NOMO-1 treated with dmso at 0.1 percent for 144 hours (cell line): ENCODE measurements at regions not wholly inside any gene's neighbourhood (a gene's known extent, or its start where the extent isn't known, plus 50 kb on each side); places are given as distances from the start of the nearest gene placed in this dataset.
"Not testable (repeated sequence)": the region's sequence is repeated elsewhere in the genome, so short reads cannot be mapped to it uniquely, and the experiment has no call there.

Experiments used
- DNase-seq: peaks from one replicate; lab custom pipeline; 2025; ENCODE audit not compliant: unreplicated experiment; lab: John Stamatoyannopoulos, UW

- DNase-seq: no peak
Observed at GRCh38 chr2:140178234-140178633, 1398.0 kb upstream of the NXPH2 start.

DNA sequence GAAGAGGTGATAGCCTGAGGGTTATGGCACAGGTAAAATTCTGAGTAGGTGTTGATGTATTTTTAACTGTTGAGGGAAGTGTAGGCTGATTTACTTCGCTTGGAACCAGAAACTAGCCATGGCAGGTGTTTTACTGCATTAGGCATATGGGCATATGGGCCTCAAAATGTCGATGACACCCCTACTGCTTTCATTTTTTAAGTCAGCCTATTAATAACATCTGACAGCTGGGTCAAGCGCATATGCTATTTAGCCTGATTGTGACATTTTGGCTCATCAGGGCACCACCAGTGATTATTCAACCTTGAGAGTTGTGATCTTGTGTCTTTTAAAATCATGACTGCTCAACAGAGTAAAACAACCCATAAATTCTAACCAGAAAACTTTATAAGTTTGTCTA lies 1396.9 kb upstream of the NXPH2 start:
- DNase-seq: no peak

GRCh38 chr2:140173790-140174189 lies 1393.6 kb upstream of the NXPH2 start:
- no peak for DNase-seq

- DNase-seq: no peak
Observed at GRCh38 chr2:140164449-140164848, 1384.3 kb upstream of the NXPH2 start.

DNA sequence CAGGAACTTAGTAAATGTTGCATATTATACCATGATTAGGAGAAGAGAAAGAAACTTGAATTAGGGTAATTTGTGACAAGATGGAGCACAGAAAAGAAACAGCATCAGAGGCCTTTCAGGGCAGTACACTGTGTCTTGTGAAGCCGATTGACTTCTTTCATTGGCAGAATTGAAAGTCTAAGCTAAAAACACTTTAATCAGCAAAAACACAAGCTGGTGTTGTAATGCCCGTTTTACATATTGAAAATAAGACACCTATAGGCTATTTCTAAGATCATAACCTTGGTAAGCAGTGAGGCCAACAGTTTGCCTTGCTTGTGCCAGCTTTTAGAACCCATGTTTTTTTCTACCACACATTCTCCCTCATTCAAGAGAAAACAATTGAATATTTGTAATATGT lies 1378.1 kb upstream of the NXPH2 start:
- no peak for DNase-seq

DNA sequence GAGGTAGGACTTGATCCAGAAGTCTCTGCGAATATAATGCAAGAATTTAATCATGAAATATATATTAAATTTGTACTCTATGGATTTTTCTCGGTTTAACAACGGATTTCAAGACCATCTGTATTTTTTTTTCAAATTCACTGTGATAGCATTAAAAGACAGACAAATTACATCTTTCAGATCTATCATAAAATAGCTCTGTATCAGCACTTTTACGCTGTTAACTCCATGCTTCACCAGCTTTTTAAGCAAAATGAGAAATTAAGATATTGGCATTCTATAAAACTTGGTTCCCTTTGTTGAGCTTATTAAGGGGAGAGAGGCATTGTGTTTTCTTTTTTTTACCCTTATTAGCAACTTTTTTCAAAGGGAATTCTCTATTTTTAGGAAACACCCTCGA lies 1377.6 kb upstream of the NXPH2 start:
- DNase-seq: no peak

DNA sequence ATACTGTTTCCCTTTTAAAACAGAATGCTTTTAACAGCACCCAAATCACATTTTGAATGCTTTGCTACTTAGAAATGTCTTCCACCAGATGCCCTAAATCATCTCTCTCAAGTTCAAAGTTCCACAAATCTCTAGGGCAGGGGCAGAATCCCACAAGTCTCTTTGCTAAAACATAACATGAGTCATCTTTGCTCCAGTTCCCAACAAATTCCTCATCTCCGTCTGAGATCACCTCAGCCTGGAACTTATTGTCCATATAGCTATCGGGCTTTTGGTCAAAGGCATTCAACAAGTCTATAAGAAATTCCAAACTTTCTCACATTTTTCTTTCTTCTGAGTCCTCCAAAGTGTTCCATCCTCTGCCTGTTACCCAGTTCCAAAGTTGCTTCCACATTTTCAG lies 1374.5 kb upstream of the NXPH2 start:
- no peak for DNase-seq

GRCh38 chr2:140154271-140154670 lies 1374.1 kb upstream of the NXPH2 start:
- DNase-seq: no peak

GRCh38 chr2:140144611-140145010 lies 1364.4 kb upstream of the NXPH2 start:
- no peak for DNase-seq

DNA sequence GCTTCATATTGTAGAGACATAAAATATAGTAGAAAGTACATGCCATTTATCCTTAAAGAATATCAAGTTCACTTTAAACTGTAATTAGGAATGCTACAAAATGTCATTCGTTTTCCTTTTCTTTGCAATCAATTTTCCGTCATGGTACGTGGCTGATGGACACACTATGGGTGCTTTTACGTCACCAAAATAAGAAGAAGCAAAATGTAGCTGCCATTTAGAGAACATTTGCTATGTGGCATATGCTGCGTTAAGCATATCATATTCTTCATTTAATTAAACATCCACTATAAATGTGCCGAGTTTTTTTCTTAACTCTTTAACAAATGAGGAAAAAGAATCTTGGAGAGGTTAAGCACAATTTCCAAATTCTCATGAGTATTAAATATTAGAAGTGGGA lies 1358.5 kb upstream of the NXPH2 start:
- DNase-seq: no peak

DNA sequence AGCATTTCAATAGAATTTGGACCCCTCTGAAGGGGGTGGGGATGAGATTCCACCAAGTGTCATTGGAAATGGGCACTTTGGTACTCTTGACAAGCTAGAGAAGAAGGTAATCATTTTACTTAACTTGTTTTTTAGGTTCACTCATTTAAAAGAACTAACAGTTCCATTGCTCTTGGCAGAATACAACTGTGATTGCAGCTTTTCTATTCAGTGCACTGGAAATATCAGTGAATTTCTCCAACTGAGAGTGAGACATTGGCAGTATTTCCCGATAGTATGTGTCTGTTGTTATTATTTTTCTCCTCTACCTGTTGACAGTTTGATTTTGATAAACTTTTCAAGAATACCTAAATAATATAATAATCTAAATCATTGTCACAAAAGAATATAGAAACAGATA lies 1356.7 kb upstream of the NXPH2 start:
- no peak for DNase-seq

- DNase-seq: no peak
Observed at GRCh38 chr2:140136366-140136765, 1356.2 kb upstream of the NXPH2 start.

DNA sequence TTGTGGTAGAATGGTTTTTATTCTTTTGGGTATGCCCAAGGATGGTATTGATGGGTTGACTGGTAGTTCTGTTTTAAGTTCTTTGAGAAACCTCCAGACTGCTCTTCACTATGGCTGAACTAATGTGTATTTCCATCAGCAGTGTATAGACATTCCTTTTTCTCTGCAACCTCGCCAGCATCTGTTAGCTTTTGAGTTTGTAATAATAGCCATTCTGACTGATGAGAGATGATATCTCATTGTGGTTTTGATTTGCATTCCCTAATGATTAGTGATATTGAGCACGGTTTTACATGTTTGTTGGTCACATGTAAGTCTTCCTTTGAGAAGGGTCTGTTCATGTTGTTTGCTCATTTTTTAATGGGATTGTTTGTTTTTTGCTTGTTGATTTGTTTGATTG lies 1348.7 kb upstream of the NXPH2 start:
- DNase-seq: no peak

DNA sequence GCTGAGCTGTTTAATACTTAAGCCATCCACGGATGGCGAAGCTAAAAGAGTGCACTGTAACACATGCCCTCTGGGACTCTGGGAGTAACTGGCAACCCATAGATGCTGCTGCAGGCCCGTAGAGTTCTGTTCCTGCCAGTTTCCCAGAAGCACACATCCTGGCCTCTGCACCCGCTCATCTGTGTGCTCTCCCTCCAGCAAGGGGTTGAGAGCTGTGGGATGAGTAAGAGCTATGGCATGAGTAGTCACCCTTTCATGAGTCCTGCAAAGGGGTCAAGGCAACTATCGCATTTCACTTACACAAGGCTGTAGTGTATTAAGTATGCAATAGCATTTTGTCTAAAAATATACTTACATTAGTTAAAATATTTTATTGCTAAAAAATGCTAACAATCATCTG lies 1341.8 kb upstream of the NXPH2 start:
- no peak for DNase-seq

DNA sequence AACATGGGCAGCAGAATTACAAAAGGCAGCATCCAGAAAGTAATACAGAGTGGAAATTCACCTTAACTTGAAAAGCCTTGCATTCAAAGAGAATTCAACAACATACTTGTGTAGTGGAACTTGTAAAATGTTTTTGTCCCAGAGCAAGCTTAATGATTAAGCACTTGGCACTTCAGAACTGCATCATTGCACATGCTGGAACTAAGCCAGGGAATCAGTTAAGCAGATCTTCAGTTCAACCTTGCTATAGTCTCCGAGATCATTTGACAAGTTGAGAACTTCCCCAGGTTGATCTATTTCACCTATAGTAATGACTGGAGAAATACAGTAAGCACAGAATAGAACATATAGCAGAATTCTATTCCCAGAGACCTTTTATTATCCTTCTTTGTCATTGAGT lies 1337.2 kb upstream of the NXPH2 start:
- DNase-seq: no peak

DNA sequence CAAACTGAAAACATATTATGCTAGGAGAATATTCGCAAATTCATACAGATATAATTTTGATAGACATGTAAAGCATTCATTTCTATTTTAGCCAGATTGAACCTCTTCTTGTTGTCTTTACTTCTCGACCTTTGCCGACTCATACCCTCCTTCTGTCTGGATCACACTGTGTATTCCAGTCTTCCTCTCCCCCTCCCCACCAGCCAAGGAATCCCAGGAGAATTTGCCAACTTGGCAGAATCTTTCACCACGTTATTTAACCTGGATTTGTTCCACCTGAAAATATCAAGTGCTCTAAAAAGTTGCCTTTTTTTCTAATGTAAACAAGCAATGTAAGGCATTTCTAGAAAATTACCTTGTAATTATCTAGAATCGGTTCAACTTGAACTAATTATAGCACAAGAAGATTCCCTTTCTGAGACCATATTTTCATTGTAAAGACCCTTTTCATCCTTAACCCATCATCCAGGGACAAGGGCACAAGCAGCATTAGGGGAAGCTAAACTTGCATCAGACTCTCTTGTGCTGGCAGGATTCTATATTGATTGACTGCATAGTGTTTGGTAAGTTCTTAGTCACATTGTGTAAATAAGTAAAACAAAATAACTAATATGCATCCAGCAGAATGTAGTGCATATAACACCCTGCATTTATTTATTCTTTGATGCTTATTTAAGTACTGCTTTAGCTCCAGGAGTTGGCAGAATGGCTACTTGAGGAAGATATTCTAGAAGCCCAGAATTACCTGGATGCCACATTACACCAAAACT lies 1328.7 kb upstream of the NXPH2 start:
- DNase-seq: no peak

GRCh38 chr2:140091926-140092325 lies 1311.7 kb upstream of the NXPH2 start:
- no peak for DNase-seq

GRCh38 chr2:140086964-140087363 lies 1306.8 kb upstream of the NXPH2 start:
- DNase-seq: no peak

GRCh38 chr2:140085674-140086073 lies 1305.5 kb upstream of the NXPH2 start:
- DNase-seq: no peak

DNA sequence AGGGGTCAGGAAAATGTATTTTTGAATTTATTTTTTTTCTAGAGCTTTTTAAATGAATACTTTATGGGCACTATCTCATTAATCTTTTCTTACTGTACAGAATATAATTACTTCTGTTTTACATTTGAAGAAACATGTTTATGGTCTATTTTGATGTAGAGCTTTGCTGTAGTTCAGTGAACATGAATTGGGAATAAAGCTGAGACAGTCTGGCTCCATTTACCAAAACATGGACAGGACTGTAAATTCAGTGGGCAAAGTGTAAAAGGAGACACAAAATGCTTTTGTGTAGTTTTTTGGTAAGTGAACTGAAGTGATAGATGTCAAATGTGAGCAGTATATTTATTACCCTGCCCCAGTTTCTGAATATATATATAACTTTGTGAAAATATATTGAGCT lies 1298.8 kb upstream of the NXPH2 start:
- DNase-seq: no peak

- DNase-seq: no peak
Observed at GRCh38 chr2:140076164-140076563, 1296.0 kb upstream of the NXPH2 start.

DNA sequence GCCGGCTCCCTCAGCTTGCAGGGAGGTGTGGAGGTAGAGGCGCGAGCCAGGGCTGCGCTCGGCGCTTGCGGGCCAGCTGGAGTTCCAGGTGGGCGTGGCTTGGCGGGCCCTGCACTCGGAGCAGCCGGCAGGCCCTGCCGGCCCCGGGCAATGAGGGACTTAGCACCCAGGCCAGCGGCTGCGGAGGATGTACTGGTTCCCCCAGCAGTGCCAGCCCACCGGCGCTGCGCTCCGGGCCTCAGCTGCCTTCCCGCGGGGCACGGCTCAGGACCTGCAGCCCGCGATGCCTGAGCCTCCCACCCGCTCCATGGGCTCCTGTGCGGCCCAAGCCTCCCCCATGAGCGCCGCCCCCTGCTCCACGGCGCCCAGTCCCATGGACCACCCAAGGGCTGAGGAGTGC lies 1293.6 kb upstream of the NXPH2 start:
- not testable (repeated sequence) for DNase-seq

DNA sequence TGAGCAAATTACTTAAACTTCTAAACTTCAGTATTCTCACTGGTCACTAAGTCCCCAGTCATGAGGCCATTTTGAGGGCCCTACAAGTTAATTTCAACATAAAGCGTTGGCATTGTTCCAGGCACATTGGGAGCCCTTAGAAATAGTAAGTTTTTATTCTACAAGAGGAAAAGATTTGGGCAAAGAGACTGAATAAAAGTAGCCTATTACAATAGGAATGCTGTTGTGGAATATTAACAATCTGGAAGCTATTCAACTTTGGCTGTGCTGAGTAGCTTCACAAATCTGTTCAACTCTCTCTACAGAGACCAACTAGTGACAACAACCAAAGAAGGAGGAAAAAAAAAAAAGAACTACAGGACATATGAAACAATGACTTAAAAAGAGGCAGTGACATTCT lies 1287.5 kb upstream of the NXPH2 start:
- no peak for DNase-seq
